Tibial nerve (tissue), 3 donors: ENCODE measurements at regions not wholly inside any gene's neighbourhood (a gene's known extent, or its start where the extent isn't known, plus 50 kb on each side); places are given as distances from the start of the nearest gene placed in this dataset.

Experiments used
- POLR2A ChIP-seq, 2 donors: fragments of 450-650 bp; IDR thresholded peaks; one replicate each; pipeline ENCODE4 v1.6.1; 2017; ENCODE audit warnings: antibody characterized with exemption in 2 of 2, mild to moderate bottlenecking in 2 of 2, moderate library complexity in 2 of 2
- TF ChIP-seq, protein P1 (sequence below), 5 experiments: fragments of 200-600 bp in 3 of 5; fragments of 450-650 bp in 2 of 5; sonication (generic) in 3 of 5; IDR thresholded peaks; one replicate each; pipeline ENCODE4 v1.5.1; 2016 to 2019; ENCODE audit warnings: antibody characterized with exemption in 5 of 5, mild to moderate bottlenecking in 3 of 5, moderate library complexity in 2 of 5

- TF ChIP-seq, protein P1, sequence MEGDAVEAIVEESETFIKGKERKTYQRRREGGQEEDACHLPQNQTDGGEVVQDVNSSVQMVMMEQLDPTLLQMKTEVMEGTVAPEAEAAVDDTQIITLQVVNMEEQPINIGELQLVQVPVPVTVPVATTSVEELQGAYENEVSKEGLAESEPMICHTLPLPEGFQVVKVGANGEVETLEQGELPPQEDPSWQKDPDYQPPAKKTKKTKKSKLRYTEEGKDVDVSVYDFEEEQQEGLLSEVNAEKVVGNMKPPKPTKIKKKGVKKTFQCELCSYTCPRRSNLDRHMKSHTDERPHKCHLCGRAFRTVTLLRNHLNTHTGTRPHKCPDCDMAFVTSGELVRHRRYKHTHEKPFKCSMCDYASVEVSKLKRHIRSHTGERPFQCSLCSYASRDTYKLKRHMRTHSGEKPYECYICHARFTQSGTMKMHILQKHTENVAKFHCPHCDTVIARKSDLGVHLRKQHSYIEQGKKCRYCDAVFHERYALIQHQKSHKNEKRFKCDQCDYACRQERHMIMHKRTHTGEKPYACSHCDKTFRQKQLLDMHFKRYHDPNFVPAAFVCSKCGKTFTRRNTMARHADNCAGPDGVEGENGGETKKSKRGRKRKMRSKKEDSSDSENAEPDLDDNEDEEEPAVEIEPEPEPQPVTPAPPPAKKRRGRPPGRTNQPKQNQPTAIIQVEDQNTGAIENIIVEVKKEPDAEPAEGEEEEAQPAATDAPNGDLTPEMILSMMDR (IDR thresholded peaks at IDR 0.05), result no peak
- no peak for TF ChIP-seq POLR2A (IDR thresholded peaks at IDR 0.05)
Observed at GRCh38 chr11:32002311-32002710, 88.6 kb upstream of the RCN1 start.
